HCT116 (cell line): ENCODE measurements at regions not wholly inside any gene's neighbourhood (a gene's known extent, or its start where the extent isn't known, plus 50 kb on each side); places are given as distances from the start of the nearest gene placed in this dataset.

ENCODE experiments used
- ATAC-seq: fragments of 200-7000 bp; cut with Tn5 transposase; 2 replicates; pipeline ENCODE4 v1.9.1; 2020; ENCODE audit warnings: mild to moderate bottlenecking, moderate library complexity
- BruUV-seq: library from RNA; stranded (reverse); fragments of 400-500 nt; replicated peaks from 2 replicates; lab custom pipeline; 2021; lab: Mats Ljungman, UMichigan
- CTCF ChIA-PET: fragments of 300-600 bp; sonication (Branson Sonifier 250); formaldehyde crosslinking; loops from one replicate; lab custom pipeline; 2021; ENCODE audit warnings: antibody characterized with exemption; lab: Charles Lee
- POLR2A ChIA-PET: fragments of 300-600, 350-600 bp; sonication (Branson Sonifier 250); formaldehyde crosslinking; loops from one replicate; lab custom pipeline; 2021; ENCODE audit warnings: antibody characterized with exemption; lab: Charles Lee
- RAD21 ChIA-PET, 2 experiments: fragments of 300-600 bp; sonication (Branson Sonifier 250); formaldehyde crosslinking; loops; one replicate each; lab custom pipeline; 2023; ENCODE audit warnings: low total read pairs in 2 of 2; ENCODE audit not compliant: uncharacterized antibody in 2 of 2, unreplicated experiment in 2 of 2, low non-redundant PET in 1 of 2; lab: Charles Lee
- DNase-seq: peaks from one replicate; pipeline ENCODE4 v3.0.0-alpha.2; 2010; ENCODE audit warnings: low read depth, low spot score
- H2AFZ ChIP-seq: fragments of 200-600 bp; shearing (Covaris generic), sonication (generic); 2 replicates; pipeline ENCODE4 v1.6.1; 2017; ENCODE audit warnings: low read depth, mixed run types, mixed read lengths, antibody characterized with exemption, low read length; ENCODE audit not compliant: poor library complexity, severe bottlenecking
- H3K27ac ChIP-seq: 2 replicates; pipeline ENCODE4 v1.5.1; 2012; ENCODE audit warnings: low read depth, low read length
- H3K27me3 ChIP-seq: fragments of 200-600 bp; sonication (generic); 2 replicates; pipeline ENCODE4 v1.6.1; 2016; ENCODE audit warnings: mixed run types, low read length, mixed read lengths; ENCODE audit not compliant: insufficient read depth
- H3K36me3 ChIP-seq, 2 experiments: fragments of 200-500 bp in 1 of 2; fragments of 200-600 bp in 1 of 2; sonication (Bioruptor generic) in 1 of 2; sonication (generic) in 1 of 2; 2 replicates each; pipeline versions ENCODE4 v1.5.1 to v1.6.1; 2014 to 2016; ENCODE audit warnings: low read length in 2 of 2, inconsistent platforms in 1 of 2, mixed read lengths in 1 of 2, mixed run types in 1 of 2; ENCODE audit not compliant: insufficient read depth in 2 of 2, control insufficient read depth in 1 of 2
- H3K4me1 ChIP-seq, 2 experiments: fragments of 200-600 bp in 1 of 2; sonication (generic) in 1 of 2; 2 replicates each; pipeline versions ENCODE4 v1.5.1 to v1.6.1; 2012 to 2017; ENCODE audit warnings: low read length in 2 of 2, inconsistent platforms in 1 of 2, mild to moderate bottlenecking in 1 of 2, mixed read lengths in 1 of 2, mixed run types in 1 of 2, moderate library complexity in 1 of 2; ENCODE audit not compliant: insufficient read depth in 2 of 2, control insufficient read depth in 1 of 2
- H3K4me2 ChIP-seq: fragments of 200-600 bp; sonication (generic); 2 replicates; pipeline ENCODE4 v1.6.1; 2017; ENCODE audit warnings: mixed run types, low read length, mixed read lengths
- H3K4me3 ChIP-seq, 2 experiments: fragments of 200-600 bp in 1 of 2; sonication (generic) in 1 of 2; replicated peaks in 1 of 2; 2 replicates each; pipeline ENCODE4 v1.5.1; 2011 to 2016; ENCODE audit warnings: low read length in 2 of 2, control low read depth in 1 of 2, low read depth in 1 of 2, mild to moderate bottlenecking in 1 of 2, mixed read lengths in 1 of 2, mixed run types in 1 of 2
- H3K79me2 ChIP-seq: fragments of 200-600 bp; sonication (generic); 2 replicates; pipeline ENCODE4 v1.6.1; 2017; ENCODE audit warnings: mild to moderate bottlenecking, mixed run types, low read length, moderate library complexity, mixed read lengths; ENCODE audit not compliant: insufficient read depth
- H3K9ac ChIP-seq: fragments of 200-600 bp; sonication (generic); 2 replicates; pipeline ENCODE4 v1.6.1; 2016; ENCODE audit warnings: low read length, mixed read lengths
- H3K9me2 ChIP-seq: fragments of 200-600 bp; sonication (generic), shearing (Covaris generic); 2 replicates; pipeline ENCODE4 v1.6.1; 2017; ENCODE audit warnings: mixed run types, mild to moderate bottlenecking, moderate library complexity; ENCODE audit not compliant: insufficient read depth
- H3K9me3 ChIP-seq, 2 experiments: fragments of 200-500 bp in 1 of 2; fragments of 200-600 bp in 1 of 2; sonication (Bioruptor generic) in 1 of 2; sonication (generic) in 1 of 2; 2 replicates each; pipeline ENCODE4 v1.6.1; 2014 to 2017; ENCODE audit warnings: low read length in 2 of 2, mixed read lengths in 2 of 2, inconsistent platforms in 1 of 2, low read depth in 1 of 2, mild to moderate bottlenecking in 1 of 2, mixed run types in 1 of 2, moderate library complexity in 1 of 2; ENCODE audit not compliant: control insufficient read depth in 1 of 2, insufficient read depth in 1 of 2
- H4K20me1 ChIP-seq: fragments of 200-600 bp; sonication (generic), shearing (Covaris generic); 2 replicates; pipeline ENCODE4 v1.6.1; 2017; ENCODE audit warnings: mixed run types, mild to moderate bottlenecking, moderate library complexity; ENCODE audit not compliant: insufficient read depth
- CBX3 ChIP-seq: IDR thresholded peaks from 2 replicates; pipeline ENCODE4 v1.6.1; 2012; ENCODE audit warnings: low read depth
- EGR1 ChIP-seq: IDR thresholded peaks from 2 replicates; pipeline ENCODE4 v1.6.1; 2012; ENCODE audit warnings: low read depth
- ELF1 ChIP-seq: IDR thresholded peaks from 2 replicates; pipeline ENCODE4 v1.6.1; 2012; ENCODE audit warnings: low read depth, borderline replicate concordance
- POLR2A ChIP-seq: IDR thresholded peaks from 2 replicates; pipeline ENCODE4 v1.7.0; 2011; ENCODE audit warnings: borderline replicate concordance; ENCODE audit not compliant: insufficient read depth, insufficient read length; ENCODE audit errors: extremely low read depth
- POLR2AphosphoS5 ChIP-seq: IDR thresholded peaks from 2 replicates; pipeline ENCODE4 v1.6.1; 2011; ENCODE audit warnings: mild to moderate bottlenecking, low read depth, low read length, moderate library complexity
- TCF7L2 ChIP-seq: IDR thresholded peaks from 2 replicates; pipeline ENCODE4 v1.7.0; 2011; ENCODE audit warnings: borderline replicate concordance, inconsistent platforms; ENCODE audit not compliant: insufficient read depth, insufficient read length; ENCODE audit errors: extremely low read depth
- YY1 ChIP-seq: IDR thresholded peaks from 2 replicates; pipeline ENCODE4 v1.6.1; 2011; ENCODE audit warnings: low read length, low read depth, moderate library complexity, mild to moderate bottlenecking; ENCODE audit not compliant: insufficient replicate concordance; ENCODE audit errors: extremely low read depth
- ZNF274 ChIP-seq: fragments of 200-500 bp; sonication (Bioruptor generic); IDR thresholded peaks from 2 replicates; pipeline ENCODE4 v1.6.1; 2014; ENCODE audit warnings: mild to moderate bottlenecking, low read depth, low read length, inconsistent platforms
- intact Hi-C: fragments of 100-400 bp; cut with micrococcal nuclease; formaldehyde crosslinking; loops from 2 replicates; pipeline ENCODE4 v1.10.0; 2022
- TF ChIP-seq, protein P1 (sequence below): IDR thresholded peaks from 2 replicates; pipeline ENCODE4 v1.6.1; 2012
- TF ChIP-seq, protein P2 (sequence below): IDR thresholded peaks from 2 replicates; pipeline ENCODE4 v1.6.1; 2012
- TF ChIP-seq, protein P3 (sequence below): IDR thresholded peaks from 2 replicates; pipeline ENCODE4 v1.6.1; 2012; ENCODE audit warnings: low read depth
- TF ChIP-seq, protein P4 (sequence below), 3 experiments: fragments of 200-600 bp in 1 of 3; sonication (generic) in 1 of 3; IDR thresholded peaks in 2 of 3; conservative IDR thresholded peaks in 1 of 3; 2 replicates each; pipeline ENCODE4 v1.5.1; 2012 to 2017; ENCODE audit warnings: low read depth in 2 of 3, low read length in 2 of 3, antibody characterized with exemption in 1 of 3, borderline replicate concordance in 1 of 3, control low read depth in 1 of 3, mild to moderate bottlenecking in 1 of 3, mixed read lengths in 1 of 3, mixed run types in 1 of 3, moderate library complexity in 1 of 3; ENCODE audit not compliant: insufficient read depth in 1 of 3

DNA sequence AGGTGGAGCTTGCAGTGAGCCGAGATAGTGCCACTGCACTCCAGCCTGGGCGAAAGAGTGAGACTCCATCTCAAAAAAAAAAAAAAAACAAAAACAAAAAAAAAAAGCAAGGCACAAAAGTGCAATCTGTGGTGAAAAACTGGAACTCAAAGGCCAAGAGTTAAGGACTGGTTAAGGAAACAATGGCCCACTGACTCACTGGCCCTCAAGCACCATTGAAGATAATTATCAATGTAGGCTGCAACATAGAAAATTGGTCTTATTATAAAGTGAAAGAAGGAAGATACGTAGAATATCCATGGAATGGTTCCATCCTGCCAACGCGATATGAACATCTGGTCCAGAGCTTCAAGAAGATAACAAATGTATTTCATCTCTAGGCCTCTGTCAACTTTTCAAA is 444.2 kb downstream of the SOX9 start:
- TF ChIP-seq EGR1: no peak
- TF ChIP-seq, protein P1, sequence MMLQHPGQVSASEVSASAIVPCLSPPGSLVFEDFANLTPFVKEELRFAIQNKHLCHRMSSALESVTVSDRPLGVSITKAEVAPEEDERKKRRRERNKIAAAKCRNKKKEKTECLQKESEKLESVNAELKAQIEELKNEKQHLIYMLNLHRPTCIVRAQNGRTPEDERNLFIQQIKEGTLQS: no peak
- Histone ChIP-seq H3K79me2 (peaks cover 84% of the 10 kb centered on the region), H4K20me1 (no peaks in the 10 kb centered on the region), H3K4me2 (no peak overlapping the region), H2AFZ (no peak overlapping the region), H3K9me2 (no peaks in the 10 kb centered on the region), H3K36me3 (no peaks in the 10 kb centered on the region), H3K27me3 (no peaks in the 10 kb centered on the region), H3K9me3 (no peaks in the 10 kb centered on the region), H3K9ac (no peak overlapping the region), H3K4me3 (no peak overlapping the region), H3K4me1 (peaks cover 0 to 39% of the 10 kb centered on the region in 2 experiments; a peak in 2 of 4 replicates), H3K27ac (no peak overlapping the region)
- ATAC-seq (no peak), DNase-seq (no peak)
- ChIA-PET POLR2A (interaction anchor here (0.7 to 1.2 kb wide), 3 partner anchors 24 to 28 kb away, joined by 3 to 4 read pairs (median 4); no protein-coding TSS in a partner anchor), RAD21 (interaction anchor here in 1 of 2 experiments (0.5 to 0.7 kb wide), 2 partner anchors 15 to 494 kb away, joined by 4 to 5 read pairs; no protein-coding TSS in a partner anchor), CTCF (interaction anchor here (0.5 to 1.2 kb wide), 2 partner anchors 8 to 167 kb away, joined by 6 to 8 read pairs; no protein-coding TSS in a partner anchor)
- intact Hi-C loops: loop anchor here (10.0 kb wide), 1 partner anchor 420 kb away; no protein-coding TSS in a partner anchor
- no TSS peak for BruUV-seq

DNA sequence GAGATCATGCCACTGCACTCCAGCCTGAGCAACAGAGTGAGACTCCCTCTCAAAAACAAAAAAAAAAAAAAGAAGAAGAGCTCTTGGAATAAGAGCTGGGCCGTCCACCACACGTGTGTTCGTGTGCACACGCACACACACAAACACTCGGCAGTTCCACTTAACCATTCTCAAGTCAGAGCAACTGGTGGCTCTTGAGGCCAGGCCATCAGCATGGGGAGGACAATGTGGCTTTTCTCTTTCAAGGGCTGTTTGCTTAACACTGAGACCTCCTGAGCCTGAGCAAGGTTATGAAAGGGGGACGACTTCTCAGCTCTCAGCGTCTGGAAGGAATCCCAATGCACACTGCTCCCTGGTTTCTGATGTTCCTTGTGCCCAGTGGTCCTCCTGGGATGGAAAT is 444.9 kb downstream of the SOX9 start:
- ChIA-PET CTCF (interaction anchor here (0.5 to 1.2 kb wide), 2 partner anchors 9 to 166 kb away, joined by 6 to 8 read pairs; no protein-coding TSS in a partner anchor), POLR2A (interaction anchor here (1.0 to 1.2 kb wide), 2 partner anchors 26 to 27 kb away, joined by 3 to 4 read pairs; no protein-coding TSS in a partner anchor), RAD21 (interaction anchor here in 1 of 2 experiments (0.7 kb wide), 1 partner anchor 198 kb away, joined by 4 read pairs; no protein-coding TSS in a partner anchor)
- H3K4me3 ChIP-seq: no peak overlapping the region
- H3K36me3 ChIP-seq: no peaks in the 10 kb centered on the region
- H3K9me2 ChIP-seq: no peaks in the 10 kb centered on the region
- no peak overlapping the region for H2AFZ ChIP-seq
- H4K20me1 ChIP-seq: no peaks in the 10 kb centered on the region
- peaks cover 0 to 35% of the 10 kb centered on the region in 2 experiments; a peak in 1 of 4 replicates for H3K4me1 ChIP-seq
- no peaks in the 10 kb centered on the region for H3K9me3 ChIP-seq
- peaks cover 83% of the 10 kb centered on the region for H3K79me2 ChIP-seq
- ATAC-seq (no peak), DNase-seq (no peak)
- no peak overlapping the region for H3K9ac ChIP-seq
- H3K4me2 ChIP-seq: no peak overlapping the region
- BruUV-seq: no TSS peak
- intact Hi-C loops: loop anchor here (10.0 kb wide), 1 partner anchor 419 kb away; no protein-coding TSS in a partner anchor
- no peaks in the 10 kb centered on the region for H3K27me3 ChIP-seq
- no peak overlapping the region for H3K27ac ChIP-seq
- TF ChIP-seq POLR2A (no peak), TCF7L2 (no peak), YY1 (no peak), ELF1 (no peak), ZNF274 (no peak), POLR2AphosphoS5 (no peak), CBX3 (no peak)
- TF ChIP-seq, protein P1: no peak
- TF ChIP-seq, protein P2, sequence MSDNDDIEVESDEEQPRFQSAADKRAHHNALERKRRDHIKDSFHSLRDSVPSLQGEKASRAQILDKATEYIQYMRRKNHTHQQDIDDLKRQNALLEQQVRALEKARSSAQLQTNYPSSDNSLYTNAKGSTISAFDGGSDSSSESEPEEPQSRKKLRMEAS: no peak
- TF ChIP-seq, protein P3, sequence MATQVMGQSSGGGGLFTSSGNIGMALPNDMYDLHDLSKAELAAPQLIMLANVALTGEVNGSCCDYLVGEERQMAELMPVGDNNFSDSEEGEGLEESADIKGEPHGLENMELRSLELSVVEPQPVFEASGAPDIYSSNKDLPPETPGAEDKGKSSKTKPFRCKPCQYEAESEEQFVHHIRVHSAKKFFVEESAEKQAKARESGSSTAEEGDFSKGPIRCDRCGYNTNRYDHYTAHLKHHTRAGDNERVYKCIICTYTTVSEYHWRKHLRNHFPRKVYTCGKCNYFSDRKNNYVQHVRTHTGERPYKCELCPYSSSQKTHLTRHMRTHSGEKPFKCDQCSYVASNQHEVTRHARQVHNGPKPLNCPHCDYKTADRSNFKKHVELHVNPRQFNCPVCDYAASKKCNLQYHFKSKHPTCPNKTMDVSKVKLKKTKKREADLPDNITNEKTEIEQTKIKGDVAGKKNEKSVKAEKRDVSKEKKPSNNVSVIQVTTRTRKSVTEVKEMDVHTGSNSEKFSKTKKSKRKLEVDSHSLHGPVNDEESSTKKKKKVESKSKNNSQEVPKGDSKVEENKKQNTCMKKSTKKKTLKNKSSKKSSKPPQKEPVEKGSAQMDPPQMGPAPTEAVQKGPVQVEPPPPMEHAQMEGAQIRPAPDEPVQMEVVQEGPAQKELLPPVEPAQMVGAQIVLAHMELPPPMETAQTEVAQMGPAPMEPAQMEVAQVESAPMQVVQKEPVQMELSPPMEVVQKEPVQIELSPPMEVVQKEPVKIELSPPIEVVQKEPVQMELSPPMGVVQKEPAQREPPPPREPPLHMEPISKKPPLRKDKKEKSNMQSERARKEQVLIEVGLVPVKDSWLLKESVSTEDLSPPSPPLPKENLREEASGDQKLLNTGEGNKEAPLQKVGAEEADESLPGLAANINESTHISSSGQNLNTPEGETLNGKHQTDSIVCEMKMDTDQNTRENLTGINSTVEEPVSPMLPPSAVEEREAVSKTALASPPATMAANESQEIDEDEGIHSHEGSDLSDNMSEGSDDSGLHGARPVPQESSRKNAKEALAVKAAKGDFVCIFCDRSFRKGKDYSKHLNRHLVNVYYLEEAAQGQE: no peak
- TF ChIP-seq, protein P4, sequence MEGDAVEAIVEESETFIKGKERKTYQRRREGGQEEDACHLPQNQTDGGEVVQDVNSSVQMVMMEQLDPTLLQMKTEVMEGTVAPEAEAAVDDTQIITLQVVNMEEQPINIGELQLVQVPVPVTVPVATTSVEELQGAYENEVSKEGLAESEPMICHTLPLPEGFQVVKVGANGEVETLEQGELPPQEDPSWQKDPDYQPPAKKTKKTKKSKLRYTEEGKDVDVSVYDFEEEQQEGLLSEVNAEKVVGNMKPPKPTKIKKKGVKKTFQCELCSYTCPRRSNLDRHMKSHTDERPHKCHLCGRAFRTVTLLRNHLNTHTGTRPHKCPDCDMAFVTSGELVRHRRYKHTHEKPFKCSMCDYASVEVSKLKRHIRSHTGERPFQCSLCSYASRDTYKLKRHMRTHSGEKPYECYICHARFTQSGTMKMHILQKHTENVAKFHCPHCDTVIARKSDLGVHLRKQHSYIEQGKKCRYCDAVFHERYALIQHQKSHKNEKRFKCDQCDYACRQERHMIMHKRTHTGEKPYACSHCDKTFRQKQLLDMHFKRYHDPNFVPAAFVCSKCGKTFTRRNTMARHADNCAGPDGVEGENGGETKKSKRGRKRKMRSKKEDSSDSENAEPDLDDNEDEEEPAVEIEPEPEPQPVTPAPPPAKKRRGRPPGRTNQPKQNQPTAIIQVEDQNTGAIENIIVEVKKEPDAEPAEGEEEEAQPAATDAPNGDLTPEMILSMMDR (IDR thresholded peaks at IDR 0.05 in 2 of 3, conservative IDR thresholded peaks at IDR 0.05 in 1 of 3; ENCODE audit: borderline replicate concordance in 1 of 3, insufficient read depth in 1 of 3, low read depth in 2 of 3, low read length in 2 of 3): no peak
